Tibial artery (tissue), 4 donors: ENCODE measurements at regions not wholly inside any gene's neighbourhood (a gene's known extent, or its start where the extent isn't known, plus 50 kb on each side); places are given as distances from the start of the nearest gene placed in this dataset.

Experiments used
- DNase-seq, 2 donors: peaks; one replicate each; pipeline ENCODE4 v3.0.0-alpha.2; 2019
- H3K27ac ChIP-seq, 2 donors: fragments of 200-600 bp; sonication (generic) in 1 of 2; 1 replicate in 1 of 2; 2 replicates in 1 of 2; pipeline ENCODE4 v1.5.1; 2018 to 2019; ENCODE audit warnings: mild to moderate bottlenecking in 1 of 2
- H3K27me3 ChIP-seq, 2 donors: fragments of 200-600 bp; sonication (generic) in 1 of 2; one replicate each; pipeline versions ENCODE4 v1.5.1 to v1.6.0; 2016 to 2019
- H3K36me3 ChIP-seq, 3 donors: fragments of 200-600 bp; sonication (generic) in 2 of 3; one replicate each; pipeline ENCODE4 v1.5.1; 2016 to 2019; ENCODE audit warnings: mild to moderate bottlenecking in 2 of 3
- H3K4me1 ChIP-seq, 4 donors: fragments of 200-600 bp; sonication (generic) in 2 of 4; 1 replicate in 3 of 4; 2 replicates in 1 of 4; pipeline ENCODE4 v1.5.1; 2016 to 2019
- H3K4me3 ChIP-seq, 2 donors: fragments of 200-600 bp; sonication (generic) in 1 of 2; 1 replicate in 1 of 2; 2 replicates in 1 of 2; pipeline ENCODE4 v1.5.1; 2018 to 2019; ENCODE audit warnings: mild to moderate bottlenecking in 2 of 2
- H3K9me3 ChIP-seq, 3 donors: fragments of 200-600 bp; sonication (generic) in 1 of 3; one replicate each; pipeline ENCODE4 v1.5.1; 2016 to 2019
- CTCF ChIP-seq, 2 experiments: fragments of 200-600 bp in 1 of 2; fragments of 450-650 bp in 1 of 2; IDR thresholded peaks; one replicate each; pipeline ENCODE4 v1.5.1; 2017 to 2019; ENCODE audit warnings: antibody characterized with exemption in 2 of 2, mild to moderate bottlenecking in 1 of 2, moderate library complexity in 1 of 2
- intact Hi-C: fragments of 100-400 bp; cut with DNase I; formaldehyde crosslinking; loops from one replicate; pipeline ENCODE4 v1.15.0; 2023; ENCODE audit warnings: low total_unique reads

- peaks cover 0 to 6% (median 0%) of the 10 kb centered on the region in 4 donors for H3K4me1 ChIP-seq
- TF ChIP-seq CTCF (IDR thresholded peaks at IDR 0.05), result no peak
- H3K4me3 ChIP-seq, result no peak overlapping the region
- intact Hi-C loops, result no loop called here
- H3K36me3 ChIP-seq, result no peaks in the 10 kb centered on the region
- no peaks in the 10 kb centered on the region for H3K27me3 ChIP-seq
- H3K27ac ChIP-seq, result no peak overlapping the region
- no peaks in the 10 kb centered on the region for H3K9me3 ChIP-seq
- no peak for DNase-seq
Observed at GRCh38 chr2:117762454-117762853, 52.0 kb upstream of the DDX18 start.

GRCh38 chr2:117763804-117764203, 50.7 kb upstream of the DDX18 start:
- no peak overlapping the region for H3K27ac ChIP-seq
- H3K36me3 ChIP-seq, result no peaks in the 10 kb centered on the region
- no peak for TF ChIP-seq CTCF (IDR thresholded peaks at IDR 0.05)
- no peak overlapping the region for H3K4me3 ChIP-seq
- DNase-seq, result no peak
- H3K27me3 ChIP-seq, result no peaks in the 10 kb centered on the region
- H3K4me1 ChIP-seq, result peaks cover 0 to 6% (median 0%) of the 10 kb centered on the region in 4 donors
- intact Hi-C loops, result no loop called here
- no peaks in the 10 kb centered on the region for H3K9me3 ChIP-seq
